HL-60 (cell line): ENCODE measurements at regions not wholly inside any gene's neighbourhood (a gene's known extent, or its start where the extent isn't known, plus 50 kb on each side); places are given as distances from the start of the nearest gene placed in this dataset.
A peak's percentile ranks its signal among the peaks of the same experiment; 100 is the strongest.
"Not testable (repeated sequence)": the region's sequence is repeated elsewhere in the genome, so short reads cannot be mapped to it uniquely, and the experiment has no call there.

ENCODE experiments used
- DNase-seq, 2 experiments: peaks; one replicate each; pipeline ENCODE4 v3.0.0-alpha.2; 2010 to 2020; ENCODE audit warnings: low read depth in 1 of 2, low spot score in 1 of 2
- H3K27ac ChIP-seq: fragments of 250-450 bp; sonication (Bioruptor Pico); replicated peaks from 2 replicates; pipeline ENCODE4 v1.5.1; 2020; ENCODE audit warnings: mild to moderate bottlenecking, moderate library complexity
- H3K27me3 ChIP-seq: fragments of 250-450 bp; sonication (Bioruptor Pico); 2 replicates; pipeline ENCODE4 v1.5.1; 2021; ENCODE audit warnings: mild to moderate bottlenecking, moderate library complexity; ENCODE audit not compliant: insufficient read depth, poor library complexity, severe bottlenecking
- H3K4me3 ChIP-seq: replicated peaks from 2 replicates; pipeline ENCODE4 v1.5.1; 2011; ENCODE audit warnings: mild to moderate bottlenecking, control low read depth, low read length; ENCODE audit not compliant: insufficient read depth
- GABPA ChIP-seq: IDR thresholded peaks from 2 replicates; pipeline ENCODE4 v1.6.1; 2012; ENCODE audit warnings: low read depth
- POLR2AphosphoS5 ChIP-seq: IDR thresholded peaks from 2 replicates; pipeline ENCODE4 v1.6.1; 2012; ENCODE audit warnings: low read depth
- SPI1 ChIP-seq: IDR thresholded peaks from 2 replicates; pipeline ENCODE4 v1.6.1; 2012; ENCODE audit warnings: low read depth, mild to moderate bottlenecking, borderline replicate concordance
- TF ChIP-seq, protein P1 (sequence below): IDR thresholded peaks from one replicate; pipeline ENCODE4 v1.5.1; 2011; ENCODE audit warnings: low read length, control low read depth, inconsistent platforms; ENCODE audit not compliant: insufficient read depth
- TF ChIP-seq, protein P2 (sequence below): IDR thresholded peaks from 2 replicates; pipeline ENCODE4 v1.6.1; 2012; ENCODE audit warnings: low read depth; ENCODE audit not compliant: insufficient replicate concordance

DNA sequence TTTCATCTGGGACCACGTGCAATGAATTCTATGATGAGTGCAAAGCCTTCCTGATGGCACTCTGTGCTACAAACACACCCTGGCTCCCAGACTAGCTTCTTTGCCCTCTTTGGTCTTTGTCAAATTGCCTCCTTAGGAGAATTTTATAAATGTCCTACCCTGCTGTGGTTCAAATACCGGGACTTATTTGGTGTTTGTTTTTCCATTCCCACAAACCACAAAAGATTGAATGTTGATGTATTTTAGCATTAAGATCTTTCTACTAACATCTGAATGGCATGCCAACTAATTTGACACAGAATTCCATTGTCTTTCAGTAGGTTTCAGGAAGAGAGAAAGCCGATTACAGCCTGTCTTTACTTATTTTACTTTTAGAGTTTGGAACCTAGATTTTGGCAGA, 424.2 kb upstream of the SLC35B3 start:
- no peak for TF ChIP-seq POLR2AphosphoS5
- TF ChIP-seq, protein P1, sequence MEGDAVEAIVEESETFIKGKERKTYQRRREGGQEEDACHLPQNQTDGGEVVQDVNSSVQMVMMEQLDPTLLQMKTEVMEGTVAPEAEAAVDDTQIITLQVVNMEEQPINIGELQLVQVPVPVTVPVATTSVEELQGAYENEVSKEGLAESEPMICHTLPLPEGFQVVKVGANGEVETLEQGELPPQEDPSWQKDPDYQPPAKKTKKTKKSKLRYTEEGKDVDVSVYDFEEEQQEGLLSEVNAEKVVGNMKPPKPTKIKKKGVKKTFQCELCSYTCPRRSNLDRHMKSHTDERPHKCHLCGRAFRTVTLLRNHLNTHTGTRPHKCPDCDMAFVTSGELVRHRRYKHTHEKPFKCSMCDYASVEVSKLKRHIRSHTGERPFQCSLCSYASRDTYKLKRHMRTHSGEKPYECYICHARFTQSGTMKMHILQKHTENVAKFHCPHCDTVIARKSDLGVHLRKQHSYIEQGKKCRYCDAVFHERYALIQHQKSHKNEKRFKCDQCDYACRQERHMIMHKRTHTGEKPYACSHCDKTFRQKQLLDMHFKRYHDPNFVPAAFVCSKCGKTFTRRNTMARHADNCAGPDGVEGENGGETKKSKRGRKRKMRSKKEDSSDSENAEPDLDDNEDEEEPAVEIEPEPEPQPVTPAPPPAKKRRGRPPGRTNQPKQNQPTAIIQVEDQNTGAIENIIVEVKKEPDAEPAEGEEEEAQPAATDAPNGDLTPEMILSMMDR: no peak
- TF ChIP-seq GABPA: no peak
- Histone ChIP-seq H3K27ac (no peak overlapping the region), H3K4me3 (no peak overlapping the region), H3K27me3 (no peaks in the 10 kb centered on the region)
- no peak for DNase-seq

DNA sequence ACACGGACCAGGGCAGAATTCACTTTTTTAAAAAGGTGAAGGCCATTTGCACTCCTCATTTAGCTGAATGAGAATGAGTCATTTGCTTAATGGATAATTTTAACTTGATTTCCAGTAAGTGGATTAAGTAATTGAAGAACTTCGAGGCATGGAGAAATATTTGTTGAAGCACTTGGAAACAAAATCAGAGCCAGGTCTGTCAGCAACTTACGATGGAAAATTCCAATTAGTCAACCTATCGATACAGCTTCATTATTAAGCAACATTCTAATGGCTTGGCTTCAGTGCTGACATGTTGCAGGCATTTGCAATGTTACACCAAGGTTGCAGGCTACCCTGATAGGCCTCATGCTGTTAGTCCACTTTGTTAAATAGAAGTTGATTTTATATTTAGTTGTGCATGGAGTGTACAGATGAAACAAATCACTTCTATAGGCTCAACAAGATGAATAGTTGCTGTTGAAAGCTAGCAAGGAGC, 423.5 kb upstream of the SLC35B3 start:
- H3K27ac ChIP-seq: no peak overlapping the region
- no peaks in the 10 kb centered on the region for H3K27me3 ChIP-seq
- no peak for TF ChIP-seq SPI1
- no peak overlapping the region for H3K4me3 ChIP-seq
- no peak for DNase-seq

DNA sequence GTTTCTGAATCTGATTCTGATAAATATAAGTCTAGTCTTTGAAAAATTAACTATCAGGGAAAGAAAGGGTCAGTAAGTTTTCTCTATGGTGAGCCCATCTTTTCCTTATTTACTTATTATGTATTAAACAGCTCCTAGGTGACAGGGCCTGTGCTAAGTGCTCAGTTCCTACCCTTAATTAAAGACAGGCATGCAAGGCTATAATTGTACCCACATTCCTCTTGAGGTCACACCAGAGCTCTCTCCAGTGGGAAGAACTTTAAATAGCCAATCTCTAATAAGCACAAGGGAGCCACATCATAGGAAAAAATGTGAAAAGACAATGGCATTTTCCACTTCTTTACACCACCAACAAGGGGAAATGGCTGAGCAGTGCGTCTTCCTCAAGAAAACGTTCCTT, 421.8 kb upstream of the SLC35B3 start:
- Histone ChIP-seq H3K27ac (no peak overlapping the region), H3K27me3 (no peaks in the 10 kb centered on the region), H3K4me3 (no peak overlapping the region)
- TF ChIP-seq, protein P1: no peak
- TF ChIP-seq GABPA (no peak), SPI1 (no peak), POLR2AphosphoS5 (no peak)
- TF ChIP-seq, protein P2, sequence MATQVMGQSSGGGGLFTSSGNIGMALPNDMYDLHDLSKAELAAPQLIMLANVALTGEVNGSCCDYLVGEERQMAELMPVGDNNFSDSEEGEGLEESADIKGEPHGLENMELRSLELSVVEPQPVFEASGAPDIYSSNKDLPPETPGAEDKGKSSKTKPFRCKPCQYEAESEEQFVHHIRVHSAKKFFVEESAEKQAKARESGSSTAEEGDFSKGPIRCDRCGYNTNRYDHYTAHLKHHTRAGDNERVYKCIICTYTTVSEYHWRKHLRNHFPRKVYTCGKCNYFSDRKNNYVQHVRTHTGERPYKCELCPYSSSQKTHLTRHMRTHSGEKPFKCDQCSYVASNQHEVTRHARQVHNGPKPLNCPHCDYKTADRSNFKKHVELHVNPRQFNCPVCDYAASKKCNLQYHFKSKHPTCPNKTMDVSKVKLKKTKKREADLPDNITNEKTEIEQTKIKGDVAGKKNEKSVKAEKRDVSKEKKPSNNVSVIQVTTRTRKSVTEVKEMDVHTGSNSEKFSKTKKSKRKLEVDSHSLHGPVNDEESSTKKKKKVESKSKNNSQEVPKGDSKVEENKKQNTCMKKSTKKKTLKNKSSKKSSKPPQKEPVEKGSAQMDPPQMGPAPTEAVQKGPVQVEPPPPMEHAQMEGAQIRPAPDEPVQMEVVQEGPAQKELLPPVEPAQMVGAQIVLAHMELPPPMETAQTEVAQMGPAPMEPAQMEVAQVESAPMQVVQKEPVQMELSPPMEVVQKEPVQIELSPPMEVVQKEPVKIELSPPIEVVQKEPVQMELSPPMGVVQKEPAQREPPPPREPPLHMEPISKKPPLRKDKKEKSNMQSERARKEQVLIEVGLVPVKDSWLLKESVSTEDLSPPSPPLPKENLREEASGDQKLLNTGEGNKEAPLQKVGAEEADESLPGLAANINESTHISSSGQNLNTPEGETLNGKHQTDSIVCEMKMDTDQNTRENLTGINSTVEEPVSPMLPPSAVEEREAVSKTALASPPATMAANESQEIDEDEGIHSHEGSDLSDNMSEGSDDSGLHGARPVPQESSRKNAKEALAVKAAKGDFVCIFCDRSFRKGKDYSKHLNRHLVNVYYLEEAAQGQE: no peak
- DNase-seq: no peak

DNA sequence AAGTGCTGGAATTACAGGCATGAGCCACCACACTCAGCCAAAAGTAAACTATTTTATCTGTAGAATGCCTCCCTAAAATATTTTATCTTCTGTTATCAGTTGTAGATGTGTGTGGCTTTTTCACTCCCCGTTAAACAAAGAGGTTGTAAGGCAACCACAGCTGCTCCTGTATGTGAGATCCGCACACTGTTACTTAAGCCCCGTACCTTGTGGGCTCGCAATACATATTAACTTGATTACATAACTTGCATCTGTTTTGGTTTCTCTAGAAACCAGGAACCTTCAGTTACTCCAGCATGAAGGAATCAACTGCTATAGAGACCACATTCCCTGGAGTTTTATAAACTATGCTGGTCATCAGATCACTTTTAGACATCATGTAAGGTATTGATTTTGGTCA, 420.1 kb upstream of the SLC35B3 start:
- H3K27me3 ChIP-seq: no peaks in the 10 kb centered on the region
- TF ChIP-seq POLR2AphosphoS5: peak; percentile 56; the same call in 1 of the 2 replicates
- TF ChIP-seq, protein P1: no peak
- no peak overlapping the region for H3K4me3 ChIP-seq
- DNase-seq: peak; percentile 67 to 75
- H3K27ac ChIP-seq: peak overlapping the region; percentile 80

DNA sequence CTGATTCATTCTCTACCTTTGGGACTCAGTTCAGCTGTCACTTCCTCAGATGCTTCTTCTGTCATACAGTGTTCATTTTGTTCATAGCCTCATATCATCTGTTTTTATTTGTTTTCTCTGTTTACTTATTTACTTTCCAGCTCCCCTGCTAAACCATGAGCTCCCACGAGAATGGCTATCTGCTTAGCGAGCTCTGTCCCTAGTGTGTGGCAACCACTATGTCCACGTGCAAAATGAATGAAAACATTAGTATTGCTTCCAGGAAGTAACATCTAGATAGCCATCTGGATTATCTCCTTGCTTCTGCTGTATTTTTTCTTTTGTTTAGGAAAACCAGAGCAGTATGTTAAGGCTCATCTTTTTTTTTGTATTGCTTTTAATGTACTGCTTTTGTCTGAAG, 417.0 kb upstream of the SLC35B3 start:
- no peak for DNase-seq
- H3K27ac ChIP-seq: no peak overlapping the region
- no peak overlapping the region for H3K4me3 ChIP-seq
- no peaks in the 10 kb centered on the region for H3K27me3 ChIP-seq
- TF ChIP-seq, protein P2: no peak
- TF ChIP-seq SPI1: no peak
- TF ChIP-seq POLR2AphosphoS5: no peak

DNA sequence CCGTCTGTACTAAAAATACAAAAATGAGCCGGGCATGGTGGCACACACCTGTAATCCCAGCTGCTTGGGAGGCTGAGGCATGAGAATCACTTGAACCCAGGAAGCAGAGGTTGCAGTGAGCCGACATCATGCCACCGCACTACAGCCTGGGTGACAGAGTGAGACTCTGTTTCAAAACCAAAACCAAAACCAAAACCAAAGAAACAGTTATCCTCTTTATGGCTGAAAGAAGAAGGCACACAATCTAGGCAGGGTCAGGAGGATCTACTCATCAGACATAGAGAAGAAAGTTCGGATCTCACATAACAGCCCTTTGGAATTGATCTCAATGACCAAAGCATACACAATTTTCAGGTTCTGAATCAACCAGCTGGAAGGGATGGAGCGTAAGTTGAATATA, 411.3 kb upstream of the SLC35B3 start:
- H3K27ac ChIP-seq, DNase-seq, H3K27me3 ChIP-seq, H3K4me3 ChIP-seq: not testable (repeated sequence)
